ENCODE measurements at regions not wholly inside any gene's neighbourhood (a gene's known extent, or its start where the extent isn't known, plus 50 kb on each side); places are given as distances from the start of the nearest gene placed in this dataset.
"Not testable (repeated sequence)": the region's sequence is repeated elsewhere in the genome, so short reads cannot be mapped to it uniquely, and the experiment has no call there.

DNA sequence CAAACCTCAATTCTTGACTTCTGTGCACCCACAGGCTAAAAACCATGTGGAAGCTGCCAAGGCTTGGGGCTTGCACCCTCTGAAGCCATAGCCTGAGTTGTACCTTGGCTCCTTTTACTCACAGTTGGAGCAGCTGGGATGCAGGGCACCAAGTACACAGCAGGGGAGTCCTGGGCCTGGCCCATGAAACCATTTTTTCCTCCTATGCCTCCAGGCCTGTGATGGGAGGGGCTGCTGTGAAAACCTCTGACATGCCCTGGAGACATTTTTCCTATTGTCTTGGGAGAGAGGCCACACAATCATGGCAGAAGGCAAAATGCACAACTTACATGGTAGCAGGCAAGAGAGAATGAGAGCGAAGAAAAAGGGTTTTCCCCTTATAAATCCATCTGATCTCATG, 568.6 kb downstream of the SMARCA1 start:
- WGBS (ENCODE audit: missing lambda C conversion rate) = 10% methylated on average over 1 of the region's 1 CpG
- ATAC-seq; H3K4me3 ChIP-seq; POLR2A ChIA-PET; H3K4me1 ChIP-seq; FAIRE-seq; DNase-seq (ENCODE audit: low read depth in 1 of 2, low spot score in 1 of 2); H3K27ac ChIP-seq; H3K4me2 ChIP-seq; CTCF ChIA-PET; H3K9me3 ChIP-seq: not testable (repeated sequence)
- TF ChIP-seq ZFP36 (IDR thresholded peaks at IDR 0.05; ENCODE audit: borderline replicate concordance, partially characterized antibody) = peak; percentile 71

DNA sequence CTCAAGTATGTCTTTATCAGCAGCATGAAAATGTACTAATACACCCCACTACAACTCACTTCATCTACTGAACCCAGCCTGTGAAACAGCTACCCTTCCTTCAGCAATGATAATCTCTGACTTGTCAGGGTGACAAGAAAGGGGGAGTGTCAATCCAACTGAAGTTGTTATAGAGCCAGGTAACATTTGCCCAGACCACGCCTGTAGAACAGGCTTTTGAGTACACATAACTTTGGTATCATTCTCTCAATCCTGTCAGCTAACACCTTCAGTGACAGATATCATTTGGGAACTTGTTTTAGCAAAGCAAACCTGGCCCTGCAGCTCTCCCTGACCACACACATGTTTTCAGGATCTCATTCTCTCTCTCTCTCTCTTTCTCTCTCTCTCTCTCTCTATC, 592.2 kb downstream of the SMARCA1 start:
- no peak for TF ChIP-seq GATA3 (IDR thresholded peaks at IDR 0.05; ENCODE audit: borderline replicate concordance)
- no peak for TF ChIP-seq NFE2L2 (conservative IDR thresholded peaks at IDR 0.05; ENCODE audit: low read length)
- no peak for TF ChIP-seq EHF (CRISPR knock-in tag; IDR thresholded peaks at IDR 0.05)
- TF ChIP-seq CHD2 (IDR thresholded peaks at IDR 0.05; ENCODE audit: low read length, partially characterized antibody) = no peak
- no peak for TF ChIP-seq JUNB (IDR thresholded peaks at IDR 0.05)
- TF ChIP-seq RAD21 (conservative IDR thresholded peaks at IDR 0.05 in 1 of 2, IDR thresholded peaks at IDR 0.05 in 1 of 2) = no peak
- no peak for TF ChIP-seq PHF8 (IDR thresholded peaks at IDR 0.05; ENCODE audit: borderline replicate concordance, low read depth)
- TF ChIP-seq HOXB5 (CRISPR knock-in tag; IDR thresholded peaks at IDR 0.05) = no peak
- TF ChIP-seq CBX2 (IDR thresholded peaks at IDR 0.05; ENCODE audit: borderline replicate concordance, low read depth) = no peak
- no peak for TF ChIP-seq KDM1A (IDR thresholded peaks at IDR 0.05; ENCODE audit: low read depth)
- no peak for TF ChIP-seq POLR2AphosphoS2 (conservative IDR thresholded peaks at IDR 0.05; ENCODE audit: low read length)
- TF ChIP-seq, protein P1, sequence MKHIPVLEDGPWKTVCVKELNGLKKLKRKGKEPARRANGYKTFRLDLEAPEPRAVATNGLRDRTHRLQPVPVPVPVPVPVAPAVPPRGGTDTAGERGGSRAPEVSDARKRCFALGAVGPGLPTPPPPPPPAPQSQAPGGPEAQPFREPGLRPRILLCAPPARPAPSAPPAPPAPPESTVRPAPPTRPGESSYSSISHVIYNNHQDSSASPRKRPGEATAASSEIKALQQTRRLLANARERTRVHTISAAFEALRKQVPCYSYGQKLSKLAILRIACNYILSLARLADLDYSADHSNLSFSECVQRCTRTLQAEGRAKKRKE (CRISPR knock-in tag; IDR thresholded peaks at IDR 0.05; ENCODE audit: low read depth) = no peak
- no peak for TF ChIP-seq ZSCAN20 (CRISPR knock-in tag; IDR thresholded peaks at IDR 0.05)
- no peak for FAIRE-seq
- 11% methylated on average over 1 of the region's 1 CpG for WGBS (ENCODE audit: missing lambda C conversion rate)

GRCh38 chrX:128929271-128930057, 593.8 kb downstream of the SMARCA1 start:
- DNase-seq (ENCODE audit: low read depth in 1 of 2, low spot score in 1 of 2) = peak in 1 of 2 experiments; percentile 3
- ChIA-PET CTCF (no interaction called here), POLR2A (no interaction called here)
- no peak for ATAC-seq
- H3K4me3 ChIP-seq = no peak overlapping the region
- H3K27ac ChIP-seq = no peak overlapping the region
- TF ChIP-seq BHLHE40 (IDR thresholded peaks at IDR 0.05; ENCODE audit: low read depth, low read length) (no peak), CHD4 (IDR thresholded peaks at IDR 0.05; ENCODE audit: borderline replicate concordance) (no peak), MAFK (IDR thresholded peaks at IDR 0.05; ENCODE audit: partially characterized antibody) (peak; percentile 17)
- TF ChIP-seq, protein P2, sequence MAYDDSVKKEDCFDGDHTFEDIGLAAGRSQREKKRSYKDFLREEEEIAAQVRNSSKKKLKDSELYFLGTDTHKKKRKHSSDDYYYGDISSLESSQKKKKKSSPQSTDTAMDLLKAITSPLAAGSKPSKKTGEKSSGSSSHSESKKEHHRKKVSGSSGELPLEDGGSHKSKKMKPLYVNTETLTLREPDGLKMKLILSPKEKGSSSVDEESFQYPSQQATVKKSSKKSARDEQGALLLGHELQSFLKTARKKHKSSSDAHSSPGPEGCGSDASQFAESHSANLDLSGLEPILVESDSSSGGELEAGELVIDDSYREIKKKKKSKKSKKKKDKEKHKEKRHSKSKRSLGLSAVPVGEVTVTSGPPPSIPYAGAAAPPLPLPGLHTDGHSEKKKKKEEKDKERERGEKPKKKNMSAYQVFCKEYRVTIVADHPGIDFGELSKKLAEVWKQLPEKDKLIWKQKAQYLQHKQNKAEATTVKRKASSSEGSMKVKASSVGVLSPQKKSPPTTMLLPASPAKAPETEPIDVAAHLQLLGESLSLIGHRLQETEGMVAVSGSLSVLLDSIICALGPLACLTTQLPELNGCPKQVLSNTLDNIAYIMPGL (CRISPR knock-in tag; IDR thresholded peaks at IDR 0.05; ENCODE audit: borderline replicate concordance) = no peak
- no peak for FAIRE-seq
- 7% methylated on average over 4 of the region's 4 CpGs for WGBS (ENCODE audit: missing lambda C conversion rate)
- no peaks in the 10 kb centered on the region for H3K4me1 ChIP-seq
- no peaks in the 10 kb centered on the region for H3K9me3 ChIP-seq
- no peak overlapping the region for H3K4me2 ChIP-seq

More for the DNA sequence above, 592.2 kb downstream of the SMARCA1 start:
- Histone ChIP-seq H3K4me1 (no peaks in the 10 kb centered on the region), H3K9me3 (0 out of 3 replicates have a peak, but pooled peaks cover 4% of the 10 kb centered on the region), H3K4me3 (no peak overlapping the region), H3K4me2 (no peak overlapping the region), H3K27ac (no peak overlapping the region)
- ChIA-PET POLR2A (no interaction called here), CTCF (no interaction called here)
- ATAC-seq (no peak), DNase-seq (ENCODE audit: low read depth in 1 of 2, low spot score in 1 of 2) (no peak)

Data from A549 (cell line).